ENCODE measurements at regions not wholly inside any gene's neighbourhood (a gene's known extent, or its start where the extent isn't known, plus 50 kb on each side); places are given as distances from the start of the nearest gene placed in this dataset.
A peak's percentile ranks its signal among the peaks of the same experiment; 100 is the strongest.
"Not testable (repeated sequence)": the region's sequence is repeated elsewhere in the genome, so short reads cannot be mapped to it uniquely, and the experiment has no call there.

DNA sequence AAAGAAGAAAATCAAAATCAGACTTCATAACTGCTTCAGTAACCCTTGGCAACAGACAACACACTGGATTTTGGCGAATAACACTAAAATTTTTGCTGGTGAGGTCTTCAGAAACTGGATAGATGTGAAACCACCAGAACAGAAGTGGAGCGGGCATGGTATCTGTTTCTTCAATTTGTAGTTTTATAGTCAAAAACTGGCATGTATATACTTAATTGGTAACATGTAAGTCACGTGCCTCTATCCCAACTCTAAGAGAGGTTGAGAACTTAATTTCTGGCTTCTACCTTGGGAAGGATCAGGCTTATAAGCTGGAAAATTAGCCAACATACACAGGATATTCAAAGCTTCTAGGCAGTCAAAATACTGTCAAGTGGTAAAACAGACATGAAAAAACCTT, 172.6 kb upstream of the CHL1 start:
- DNase-seq = no peak
- no peaks in the 10 kb centered on the region for H3K9me3 ChIP-seq
- intact Hi-C loops (cut with DNase I; ENCODE audit: low total_unique reads) = no loop called here
- in situ Hi-C loops (cut with MboI; ENCODE audit: low sequenced_read_pairs in 4 of 4) = no loop called here
- no peak overlapping the region for H3K4me3 ChIP-seq
- TF ChIP-seq, protein P1, sequence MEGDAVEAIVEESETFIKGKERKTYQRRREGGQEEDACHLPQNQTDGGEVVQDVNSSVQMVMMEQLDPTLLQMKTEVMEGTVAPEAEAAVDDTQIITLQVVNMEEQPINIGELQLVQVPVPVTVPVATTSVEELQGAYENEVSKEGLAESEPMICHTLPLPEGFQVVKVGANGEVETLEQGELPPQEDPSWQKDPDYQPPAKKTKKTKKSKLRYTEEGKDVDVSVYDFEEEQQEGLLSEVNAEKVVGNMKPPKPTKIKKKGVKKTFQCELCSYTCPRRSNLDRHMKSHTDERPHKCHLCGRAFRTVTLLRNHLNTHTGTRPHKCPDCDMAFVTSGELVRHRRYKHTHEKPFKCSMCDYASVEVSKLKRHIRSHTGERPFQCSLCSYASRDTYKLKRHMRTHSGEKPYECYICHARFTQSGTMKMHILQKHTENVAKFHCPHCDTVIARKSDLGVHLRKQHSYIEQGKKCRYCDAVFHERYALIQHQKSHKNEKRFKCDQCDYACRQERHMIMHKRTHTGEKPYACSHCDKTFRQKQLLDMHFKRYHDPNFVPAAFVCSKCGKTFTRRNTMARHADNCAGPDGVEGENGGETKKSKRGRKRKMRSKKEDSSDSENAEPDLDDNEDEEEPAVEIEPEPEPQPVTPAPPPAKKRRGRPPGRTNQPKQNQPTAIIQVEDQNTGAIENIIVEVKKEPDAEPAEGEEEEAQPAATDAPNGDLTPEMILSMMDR (IDR thresholded peaks at IDR 0.05 in 4 of 5, conservative IDR thresholded peaks at IDR 0.05 in 1 of 5) = no peak
- TF ChIP-seq POLR2A (IDR thresholded peaks at IDR 0.05) = no peak
- no peaks in the 10 kb centered on the region for H3K27me3 ChIP-seq
- no peaks in the 10 kb centered on the region for H3K36me3 ChIP-seq
- ATAC-seq = no peak
- H3K27ac ChIP-seq = no peak overlapping the region
- H3K4me1 ChIP-seq = no peaks in the 10 kb centered on the region

DNA sequence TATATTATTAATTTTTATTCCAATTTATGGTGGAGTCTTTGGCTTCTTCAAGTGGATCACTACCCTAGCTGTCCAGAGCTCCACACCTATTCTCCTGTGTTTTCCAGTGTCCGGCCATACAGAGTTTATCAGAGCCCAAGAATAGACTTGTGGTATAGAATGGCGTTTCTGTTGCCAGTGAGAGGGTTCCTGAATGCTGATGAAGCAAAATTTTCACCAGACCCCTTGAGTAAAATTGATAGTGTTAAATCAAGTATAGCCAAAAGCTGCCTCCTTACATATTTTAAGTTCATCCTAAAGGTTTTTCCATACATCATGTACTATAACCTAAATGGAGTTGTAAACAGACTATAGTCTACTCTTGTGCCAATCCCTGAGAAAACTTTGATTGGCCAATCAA, 171.5 kb upstream of the CHL1 start:
- TF ChIP-seq, protein P1 (IDR thresholded peaks at IDR 0.05 in 4 of 5, conservative IDR thresholded peaks at IDR 0.05 in 1 of 5) = no peak
- TF ChIP-seq POLR2A (IDR thresholded peaks at IDR 0.05) = no peak
- H3K4me3 ChIP-seq = no peak overlapping the region
- no peaks in the 10 kb centered on the region for H3K9me3 ChIP-seq
- H3K27me3 ChIP-seq = no peaks in the 10 kb centered on the region
- DNase-seq (no peak), ATAC-seq (no peak)
- no peaks in the 10 kb centered on the region for H3K4me1 ChIP-seq
- in situ Hi-C loops (cut with MboI; ENCODE audit: low sequenced_read_pairs in 4 of 4) = no loop called here
- H3K36me3 ChIP-seq = no peaks in the 10 kb centered on the region
- H3K27ac ChIP-seq = no peak overlapping the region
- intact Hi-C loops (cut with DNase I; ENCODE audit: low total_unique reads) = no loop called here

DNA sequence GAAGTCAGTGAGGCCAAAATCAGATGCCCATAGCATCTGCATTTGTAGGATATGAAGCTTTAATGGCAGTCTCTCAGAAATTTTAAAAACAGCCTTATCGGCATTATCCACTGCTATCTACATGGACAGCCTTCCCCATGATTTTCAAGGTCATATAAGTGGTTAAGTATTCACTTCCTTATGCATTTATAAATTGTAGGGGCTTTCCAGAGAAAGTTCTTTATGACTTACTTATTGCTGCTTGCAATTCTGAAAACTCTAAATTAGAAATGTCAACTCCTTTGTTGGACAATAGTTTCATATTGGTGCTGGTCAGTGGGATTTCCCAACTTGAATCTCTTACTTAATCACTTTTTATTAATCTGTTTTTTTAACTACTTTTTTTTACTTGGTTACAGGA, 160.6 kb upstream of the CHL1 start:
- in situ Hi-C loops (cut with MboI; ENCODE audit: low sequenced_read_pairs in 4 of 4); H3K4me1 ChIP-seq; H3K27me3 ChIP-seq; H3K9me3 ChIP-seq; ATAC-seq; DNase-seq; H3K27ac ChIP-seq; H3K4me3 ChIP-seq; intact Hi-C loops (cut with DNase I; ENCODE audit: low total_unique reads); H3K36me3 ChIP-seq: not testable (repeated sequence)

DNA sequence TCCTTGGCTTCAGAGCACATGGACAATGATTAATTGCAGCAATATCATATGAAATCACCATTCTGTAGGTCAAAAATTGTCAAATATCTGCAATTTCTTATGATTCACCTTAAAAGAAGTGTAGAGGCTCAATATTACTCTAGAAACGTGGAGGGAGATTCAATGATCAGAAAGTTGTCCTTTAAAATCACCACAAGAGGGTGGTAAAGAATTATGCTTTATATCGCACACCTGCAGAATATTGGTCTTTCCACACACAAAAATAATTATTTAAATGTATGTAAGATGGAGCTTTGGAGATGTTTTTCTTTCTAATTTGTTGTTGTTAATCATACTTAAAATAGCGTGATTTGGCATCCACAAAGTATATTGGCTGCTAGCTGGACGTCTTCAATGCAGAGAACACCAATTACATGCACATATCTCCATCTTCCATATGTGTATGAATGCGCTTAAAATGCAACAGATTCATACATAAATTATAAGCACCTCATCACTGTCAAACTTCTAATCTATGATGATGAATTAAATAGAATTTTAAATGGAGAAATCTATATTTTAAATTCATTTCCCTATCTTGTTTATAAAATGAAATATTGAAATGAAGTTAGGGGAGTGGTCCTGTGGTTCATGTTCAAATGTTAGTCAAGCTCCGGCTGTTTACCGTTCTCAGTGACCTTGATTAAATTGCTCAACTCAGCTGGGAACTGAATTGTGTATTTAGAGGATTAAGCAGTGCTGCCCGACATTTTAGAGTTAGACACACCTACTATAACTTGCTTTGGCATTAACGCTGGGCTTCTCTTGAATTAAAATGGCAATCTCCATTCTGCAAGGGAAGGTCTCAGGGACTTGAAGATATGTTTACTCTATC, 153.5 kb upstream of the CHL1 start:
- H3K4me3 ChIP-seq; ATAC-seq; intact Hi-C loops (cut with DNase I; ENCODE audit: low total_unique reads); H3K4me1 ChIP-seq; H3K36me3 ChIP-seq; in situ Hi-C loops (cut with MboI; ENCODE audit: low sequenced_read_pairs in 4 of 4); DNase-seq; H3K27me3 ChIP-seq; H3K27ac ChIP-seq; H3K9me3 ChIP-seq: not testable (repeated sequence)
- TF ChIP-seq, protein P1 (IDR thresholded peaks at IDR 0.05 in 4 of 5, conservative IDR thresholded peaks at IDR 0.05 in 1 of 5) = peak in 2 of 5 experiments; percentile 28 to 40

- Histone ChIP-seq H3K4me1 (no peaks in the 10 kb centered on the region), H3K36me3 (no peaks in the 10 kb centered on the region), H3K9me3 (no peaks in the 10 kb centered on the region), H3K4me3 (no peak overlapping the region), H3K27ac (no peak overlapping the region), H3K27me3 (no peaks in the 10 kb centered on the region)
- intact Hi-C loops (cut with DNase I; ENCODE audit: low total_unique reads) = no loop called here
- in situ Hi-C loops (cut with MboI; ENCODE audit: low sequenced_read_pairs in 4 of 4) = no loop called here
- no peak for ATAC-seq
- DNase-seq = no peak
- no peak for TF ChIP-seq POLR2A (IDR thresholded peaks at IDR 0.05)
- TF ChIP-seq, protein P1 (IDR thresholded peaks at IDR 0.05 in 4 of 5, conservative IDR thresholded peaks at IDR 0.05 in 1 of 5) = no peak
Observed at GRCh38 chr3:44028-44676, 152.4 kb upstream of the CHL1 start.

DNA sequence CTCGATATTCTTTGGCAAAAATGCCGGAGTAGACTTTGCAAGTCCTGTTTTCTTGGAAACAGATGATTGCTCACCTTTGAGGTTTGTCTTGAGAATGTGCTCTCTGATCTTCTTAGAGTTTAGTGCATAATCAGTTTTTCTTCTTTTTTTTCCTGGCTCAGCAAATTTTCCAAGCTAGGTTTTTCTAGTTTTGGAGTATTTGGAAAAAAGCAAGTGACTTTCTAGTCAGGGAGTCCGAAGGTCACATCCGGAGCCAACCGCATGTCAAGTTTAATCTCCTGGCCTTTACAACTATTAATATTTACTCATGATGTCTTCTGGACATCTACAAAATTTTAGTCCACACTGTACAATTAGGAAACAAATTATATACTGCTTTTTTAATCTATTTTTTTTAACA, 151.6 kb upstream of the CHL1 start:
- H3K36me3 ChIP-seq; H3K4me3 ChIP-seq; H3K27ac ChIP-seq; H3K9me3 ChIP-seq; ATAC-seq; DNase-seq; H3K4me1 ChIP-seq; H3K27me3 ChIP-seq; intact Hi-C loops (cut with DNase I; ENCODE audit: low total_unique reads); in situ Hi-C loops (cut with MboI; ENCODE audit: low sequenced_read_pairs in 4 of 4): not testable (repeated sequence)
